ENCODE measurements at regions not wholly inside any gene's neighbourhood (a gene's known extent, or its start where the extent isn't known, plus 50 kb on each side); places are given as distances from the start of the nearest gene placed in this dataset.
"Not testable (repeated sequence)": the region's sequence is repeated elsewhere in the genome, so short reads cannot be mapped to it uniquely, and the experiment has no call there.

- DNase-seq (ENCODE audit: low read depth) = no peak
Observed at GRCh38 chr18:37872562-37872961, 307.0 kb upstream of the CELF4 start.

- DNase-seq (ENCODE audit: low read depth) = no peak
Observed at GRCh38 chr18:37871561-37871960, 306.0 kb upstream of the CELF4 start.

GRCh38 chr18:37869051-37869450 lies 303.5 kb upstream of the CELF4 start:
- DNase-seq (ENCODE audit: low read depth) = no peak

GRCh38 chr18:37864122-37864521 lies 298.5 kb upstream of the CELF4 start:
- no peak for DNase-seq (ENCODE audit: low read depth)

- DNase-seq (ENCODE audit: low read depth) = no peak
Observed at GRCh38 chr18:37861981-37862380, 296.4 kb upstream of the CELF4 start.

- DNase-seq (ENCODE audit: low read depth) = no peak
Observed at GRCh38 chr18:37854396-37854795, 288.8 kb upstream of the CELF4 start.

GRCh38 chr18:37853706-37854105 lies 288.1 kb upstream of the CELF4 start:
- no peak for DNase-seq (ENCODE audit: low read depth)

- no peak for DNase-seq (ENCODE audit: low read depth)
Observed at GRCh38 chr18:37852464-37852863, 286.9 kb upstream of the CELF4 start.

- no peak for DNase-seq (ENCODE audit: low read depth)
Observed at GRCh38 chr18:37847544-37847943, 281.9 kb upstream of the CELF4 start.

GRCh38 chr18:37846996-37847395 lies 281.4 kb upstream of the CELF4 start:
- DNase-seq (ENCODE audit: low read depth) = no peak

GRCh38 chr18:37845498-37845897 lies 279.9 kb upstream of the CELF4 start:
- DNase-seq (ENCODE audit: low read depth) = no peak

- no peak for DNase-seq (ENCODE audit: low read depth)
Observed at GRCh38 chr18:37844209-37844970, 278.8 kb upstream of the CELF4 start.

GRCh38 chr18:37838083-37838482 lies 272.5 kb upstream of the CELF4 start:
- DNase-seq (ENCODE audit: low read depth) = no peak

GRCh38 chr18:37836071-37836970 lies 270.7 kb upstream of the CELF4 start:
- DNase-seq (ENCODE audit: low read depth) = no peak

GRCh38 chr18:37832010-37832695 lies 266.6 kb upstream of the CELF4 start:
- DNase-seq (ENCODE audit: low read depth) = not testable (repeated sequence)

- no peak for DNase-seq (ENCODE audit: low read depth)
Observed at GRCh38 chr18:37812961-37813360, 247.4 kb upstream of the CELF4 start.

- DNase-seq (ENCODE audit: low read depth) = no peak
Observed at GRCh38 chr18:37805773-37806404, 240.3 kb upstream of the CELF4 start.

- DNase-seq (ENCODE audit: low read depth) = no peak
Observed at GRCh38 chr18:37796823-37797349, 231.3 kb upstream of the CELF4 start.

- DNase-seq (ENCODE audit: low read depth) = no peak
Observed at GRCh38 chr18:37787452-37787851, 221.9 kb upstream of the CELF4 start.

- peak; percentile 1 for DNase-seq (ENCODE audit: low read depth)
Observed at GRCh38 chr18:37783771-37784170, 218.2 kb upstream of the CELF4 start.

GRCh38 chr18:37779220-37779619 lies 213.6 kb upstream of the CELF4 start:
- DNase-seq (ENCODE audit: low read depth) = no peak
